ENCODE measurements at regions not wholly inside any gene's neighbourhood (a gene's known extent, or its start where the extent isn't known, plus 50 kb on each side); places are given as distances from the start of the nearest gene placed in this dataset.

DNA sequence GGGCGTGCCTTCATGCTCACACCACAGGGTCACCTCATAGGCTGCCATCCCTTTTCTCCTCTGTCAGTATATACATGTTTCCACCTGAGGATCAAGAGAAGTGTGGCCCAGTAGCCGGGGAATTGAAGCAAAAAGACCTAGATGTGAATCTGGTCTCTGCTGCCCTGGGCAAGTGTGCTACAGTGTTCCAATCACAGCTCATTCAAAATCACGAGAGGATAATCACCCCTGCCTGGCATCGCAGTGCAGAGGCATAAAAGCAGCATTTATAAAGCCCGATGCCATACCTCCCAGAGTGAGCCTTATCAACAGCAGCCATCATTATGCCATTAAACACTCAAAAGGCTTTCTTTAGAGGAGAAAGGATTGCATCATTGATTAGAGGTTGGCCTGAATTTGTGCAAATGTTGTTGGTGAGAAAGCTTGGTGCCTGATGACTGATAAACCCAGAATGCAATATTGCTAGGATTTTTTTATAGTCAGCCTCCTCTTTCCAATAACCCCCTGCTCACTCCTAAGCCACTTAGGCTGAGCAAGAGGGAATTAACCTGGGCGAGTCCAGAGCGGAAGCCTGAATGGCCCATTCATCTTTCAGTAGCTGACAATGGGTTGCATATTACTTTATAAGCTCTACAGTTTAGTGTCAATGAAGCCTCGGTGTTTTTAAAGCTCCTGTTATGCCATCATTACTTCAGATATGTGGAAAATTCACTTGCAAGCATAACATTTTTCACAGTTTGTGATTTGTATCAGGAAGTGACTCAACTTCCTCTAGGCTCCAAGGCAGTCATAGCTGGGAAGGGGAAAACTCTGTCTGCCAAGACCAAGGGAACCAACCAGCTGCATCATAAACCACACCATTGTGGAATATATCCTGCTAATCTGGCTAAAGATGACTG, 92.5 kb upstream of the NXT1 start:
- POLR2A ChIA-PET, result interaction anchor here (0.6 to 1.9 kb wide), 4 partner anchors 12 to 100 kb away, joined by 3 to 11 read pairs (median 3); partner anchors contain the start of gene NXT1
- no peak for DNase-seq (ENCODE audit: extremely low spot score)
- TF ChIP-seq LEF1 (IDR thresholded peaks at IDR 0.05; ENCODE audit: borderline replicate concordance) (no peak), PKNOX1 (IDR thresholded peaks at IDR 0.05) (no peak), FOXM1 (IDR thresholded peaks at IDR 0.05; ENCODE audit: borderline replicate concordance) (no peak), L3MBTL2 (conservative IDR thresholded peaks at IDR 0.05) (no peak), CTBP1 (IDR thresholded peaks at IDR 0.05; ENCODE audit: borderline replicate concordance) (no peak), BHLHE40 (IDR thresholded peaks at IDR 0.05; ENCODE audit: borderline replicate concordance) (no peak), TARDBP (IDR thresholded peaks at IDR 0.05) (no peak), SP1 (IDR thresholded peaks at IDR 0.05) (no peak), ZNF384 (IDR thresholded peaks at IDR 0.05) (no peak), ARNT (IDR thresholded peaks at IDR 0.05) (no peak), SUZ12 (IDR thresholded peaks at IDR 0.05) (no peak), FOXA1 (IDR thresholded peaks at IDR 0.05) (no peak), NFRKB (IDR thresholded peaks at IDR 0.05) (no peak), FOXK2 (IDR thresholded peaks at IDR 0.05) (no peak), ELF4 (IDR thresholded peaks at IDR 0.05) (no peak), HDGF (IDR thresholded peaks at IDR 0.05; ENCODE audit: borderline replicate concordance) (no peak)
- CTCF ChIA-PET, result interaction anchor here (1.3 kb wide), 1 partner anchor 82 kb away, joined by 3 read pairs; no protein-coding TSS in a partner anchor

- no peak for DNase-seq (ENCODE audit: extremely low spot score)
- ChIA-PET POLR2A (interaction anchor here (0.6 to 1.9 kb wide), 2 partner anchors 13 to 93 kb away, joined by 3 to 11 read pairs; partner anchors contain the start of gene NXT1), CTCF (interaction anchor here (0.6 to 1.3 kb wide), 2 partner anchors 83 to 523 kb away, joined by 3 to 4 read pairs; no protein-coding TSS in a partner anchor)
Observed at GRCh38 chr20:23257106-23257761, 93.4 kb upstream of the NXT1 start.

GRCh38 chr20:23255716-23256385, 94.7 kb upstream of the NXT1 start:
- DNase-seq (ENCODE audit: extremely low spot score), result no peak
- ChIA-PET POLR2A (no interaction called here), CTCF (no interaction called here)
- TF ChIP-seq ELF4 (IDR thresholded peaks at IDR 0.05) (no peak), ARNT (IDR thresholded peaks at IDR 0.05) (no peak), FOXM1 (IDR thresholded peaks at IDR 0.05; ENCODE audit: borderline replicate concordance) (no peak), L3MBTL2 (conservative IDR thresholded peaks at IDR 0.05) (no peak), FOXA1 (IDR thresholded peaks at IDR 0.05) (no peak), SUZ12 (IDR thresholded peaks at IDR 0.05) (no peak), FOXK2 (IDR thresholded peaks at IDR 0.05) (no peak), HDGF (IDR thresholded peaks at IDR 0.05; ENCODE audit: borderline replicate concordance) (no peak), TARDBP (IDR thresholded peaks at IDR 0.05) (no peak), PKNOX1 (IDR thresholded peaks at IDR 0.05) (no peak), NFRKB (IDR thresholded peaks at IDR 0.05) (no peak), CTBP1 (IDR thresholded peaks at IDR 0.05; ENCODE audit: borderline replicate concordance) (no peak), ZNF384 (IDR thresholded peaks at IDR 0.05) (no peak), LEF1 (IDR thresholded peaks at IDR 0.05; ENCODE audit: borderline replicate concordance) (no peak), SP1 (IDR thresholded peaks at IDR 0.05) (no peak), BHLHE40 (IDR thresholded peaks at IDR 0.05; ENCODE audit: borderline replicate concordance) (no peak)

More at GRCh38 chr20:23257106-23257761, 93.4 kb upstream of the NXT1 start:
- TF ChIP-seq FOXA1 (IDR thresholded peaks at IDR 0.05) (no peak), BHLHE40 (IDR thresholded peaks at IDR 0.05; ENCODE audit: borderline replicate concordance) (no peak), ARNT (IDR thresholded peaks at IDR 0.05) (no peak), L3MBTL2 (conservative IDR thresholded peaks at IDR 0.05) (no peak), LEF1 (IDR thresholded peaks at IDR 0.05; ENCODE audit: borderline replicate concordance) (no peak), FOXM1 (IDR thresholded peaks at IDR 0.05; ENCODE audit: borderline replicate concordance) (no peak)

GRCh38 chr20:23255106-23255505, 95.5 kb upstream of the NXT1 start:
- ChIA-PET POLR2A (no interaction called here), CTCF (no interaction called here)
- no peak for TF ChIP-seq ARNT (IDR thresholded peaks at IDR 0.05)
- no peak for TF ChIP-seq TARDBP (IDR thresholded peaks at IDR 0.05)
- TF ChIP-seq SP1 (IDR thresholded peaks at IDR 0.05), result no peak
- TF ChIP-seq NFRKB (IDR thresholded peaks at IDR 0.05), result no peak
- no peak for TF ChIP-seq CTBP1 (IDR thresholded peaks at IDR 0.05; ENCODE audit: borderline replicate concordance)
- no peak for TF ChIP-seq ZNF384 (IDR thresholded peaks at IDR 0.05)
- TF ChIP-seq FOXM1 (IDR thresholded peaks at IDR 0.05; ENCODE audit: borderline replicate concordance), result no peak
- no peak for TF ChIP-seq BHLHE40 (IDR thresholded peaks at IDR 0.05; ENCODE audit: borderline replicate concordance)
- no peak for TF ChIP-seq FOXA1 (IDR thresholded peaks at IDR 0.05)
- no peak for TF ChIP-seq HDGF (IDR thresholded peaks at IDR 0.05; ENCODE audit: borderline replicate concordance)
- TF ChIP-seq ELF4 (IDR thresholded peaks at IDR 0.05), result no peak
- TF ChIP-seq FOXK2 (IDR thresholded peaks at IDR 0.05), result no peak
- DNase-seq (ENCODE audit: extremely low spot score), result no peak

GRCh38 chr20:23254505-23254904, 96.1 kb upstream of the NXT1 start:
- ChIA-PET CTCF (no interaction called here), POLR2A (no interaction called here)
- DNase-seq (ENCODE audit: extremely low spot score), result no peak
- TF ChIP-seq BHLHE40 (IDR thresholded peaks at IDR 0.05; ENCODE audit: borderline replicate concordance) (no peak), ZNF384 (IDR thresholded peaks at IDR 0.05) (no peak), LEF1 (IDR thresholded peaks at IDR 0.05; ENCODE audit: borderline replicate concordance) (no peak), SP1 (IDR thresholded peaks at IDR 0.05) (no peak), CTBP1 (IDR thresholded peaks at IDR 0.05; ENCODE audit: borderline replicate concordance) (no peak), HDGF (IDR thresholded peaks at IDR 0.05; ENCODE audit: borderline replicate concordance) (no peak), ARNT (IDR thresholded peaks at IDR 0.05) (no peak), PKNOX1 (IDR thresholded peaks at IDR 0.05) (no peak), FOXM1 (IDR thresholded peaks at IDR 0.05; ENCODE audit: borderline replicate concordance) (no peak), SUZ12 (IDR thresholded peaks at IDR 0.05) (no peak), TARDBP (IDR thresholded peaks at IDR 0.05) (no peak), FOXK2 (IDR thresholded peaks at IDR 0.05) (no peak), NFRKB (IDR thresholded peaks at IDR 0.05) (no peak), ELF4 (IDR thresholded peaks at IDR 0.05) (no peak), L3MBTL2 (conservative IDR thresholded peaks at IDR 0.05) (no peak)

Data from HEK293T (cell line).